A172 (cell line): ENCODE measurements at regions not wholly inside any gene's neighbourhood (a gene's known extent, or its start where the extent isn't known, plus 50 kb on each side); places are given as distances from the start of the nearest gene placed in this dataset.
"Not testable (repeated sequence)": the region's sequence is repeated elsewhere in the genome, so short reads cannot be mapped to it uniquely, and the experiment has no call there.

Experiments
- DNase-seq: peaks from one replicate; pipeline ENCODE4 v3.0.0-alpha.2; 2015; ENCODE audit warnings: low spot score

DNA sequence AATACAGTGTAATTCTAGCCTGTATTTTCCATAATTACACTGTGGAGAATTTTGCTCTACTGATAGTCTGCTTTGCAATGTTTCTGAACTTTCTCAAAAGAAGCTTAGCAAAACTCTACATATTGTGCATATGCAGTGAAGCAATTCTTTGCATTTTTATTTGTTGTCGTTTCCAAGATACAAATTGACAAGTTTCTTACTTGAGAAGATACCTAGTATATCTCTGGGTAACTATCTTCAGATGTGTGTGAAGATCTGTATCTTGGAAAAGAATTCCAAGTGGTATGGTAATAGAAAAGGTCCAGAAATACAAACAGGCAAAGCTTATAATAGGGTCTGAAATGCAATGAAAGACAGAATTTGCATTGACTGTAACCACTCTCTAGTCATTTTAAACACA is 1119.8 kb upstream of the INTU start:
- DNase-seq = no peak

DNA sequence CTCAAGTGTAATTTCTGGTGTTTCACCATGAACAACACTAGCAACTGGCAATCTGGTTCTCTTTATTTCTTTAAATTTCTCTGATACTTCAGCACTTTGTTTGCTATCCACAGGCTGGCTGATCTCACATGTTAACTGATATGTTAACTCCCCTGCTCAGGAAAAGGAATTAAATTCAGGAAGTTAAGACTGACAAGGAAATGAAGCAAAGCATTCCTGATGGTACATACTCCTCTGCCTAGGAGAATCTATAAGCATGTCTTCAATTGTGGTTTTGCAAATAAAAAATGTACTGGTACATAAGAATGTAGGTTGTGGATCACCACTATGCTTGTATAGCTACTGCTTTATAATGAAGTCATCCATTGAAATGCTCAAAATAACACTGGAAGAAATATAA is 1119.2 kb upstream of the INTU start:
- DNase-seq = no peak

DNA sequence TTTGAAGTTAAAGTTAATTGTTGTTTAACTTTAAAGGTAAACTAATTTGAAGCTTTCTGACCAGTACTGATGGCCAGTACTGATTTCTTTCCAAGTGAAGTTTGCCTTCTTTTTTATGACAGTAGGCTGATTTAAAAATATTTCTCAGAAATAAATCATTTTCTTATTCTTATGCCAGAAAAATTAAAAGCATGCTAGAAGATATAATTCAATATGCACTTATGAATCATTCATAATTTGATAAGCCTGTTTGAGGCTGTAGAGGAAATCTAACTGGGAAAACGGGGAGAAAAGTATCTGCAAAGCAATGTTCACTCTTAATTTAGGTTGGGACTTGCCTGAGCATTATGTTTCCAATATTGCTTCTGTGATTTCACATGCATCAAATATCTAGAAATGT is 1112.0 kb upstream of the INTU start:
- DNase-seq = no peak

DNA sequence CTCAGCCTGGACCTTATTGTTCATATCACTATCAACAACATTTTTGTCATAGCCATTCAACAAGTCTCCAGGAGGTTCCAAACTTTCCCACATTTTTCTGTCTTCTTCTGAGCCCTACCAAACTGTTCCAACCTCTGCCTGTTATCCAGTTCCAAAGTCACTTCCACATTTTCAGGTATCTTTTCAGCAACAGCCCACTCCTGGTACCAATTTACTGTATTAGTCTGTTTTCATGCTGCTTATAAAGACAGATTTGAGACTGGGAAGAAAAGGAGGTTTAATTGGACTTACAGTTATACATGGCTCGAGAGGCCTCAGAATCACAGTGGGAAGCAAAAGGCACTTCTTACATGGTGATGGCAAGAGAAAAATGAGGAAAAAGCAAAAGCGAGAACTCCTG is 1107.4 kb upstream of the INTU start:
- not testable (repeated sequence) for DNase-seq

DNA sequence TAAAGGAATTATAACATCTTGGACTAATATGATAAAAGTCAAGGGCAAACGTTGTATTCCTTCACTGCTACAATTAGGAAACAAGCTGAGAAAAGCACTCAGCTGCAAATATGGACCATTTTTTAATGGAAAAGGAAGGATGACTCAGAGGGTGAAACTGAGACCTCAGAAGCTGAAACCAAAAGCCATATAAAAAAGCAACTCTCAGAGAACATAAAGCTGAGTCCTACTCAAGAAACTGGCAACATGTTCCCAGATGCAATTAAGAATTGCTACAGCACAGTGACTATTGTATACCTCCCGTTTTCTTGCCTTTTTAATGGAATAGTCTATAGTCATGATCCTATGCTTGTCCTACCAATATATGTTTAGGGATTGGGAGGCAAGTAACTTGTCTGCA is 1106.4 kb upstream of the INTU start:
- DNase-seq = no peak

DNA sequence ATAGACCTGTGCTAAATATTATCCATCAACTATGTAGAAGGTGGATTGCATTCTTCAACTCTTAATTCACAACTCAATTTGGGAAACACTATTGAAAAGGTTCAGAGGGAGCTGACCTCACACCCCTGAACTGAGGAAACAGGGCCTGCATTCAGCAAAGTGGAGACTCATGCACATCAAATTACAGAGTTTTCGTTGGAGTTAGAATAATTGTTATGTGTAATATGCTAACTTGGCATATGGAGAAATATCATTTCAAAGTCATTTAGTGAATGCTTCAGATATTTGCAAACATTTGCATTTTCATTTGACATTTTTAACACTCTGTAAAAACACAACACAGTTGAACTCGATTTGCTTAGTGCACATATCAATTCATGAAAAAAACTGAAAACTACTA is 1102.8 kb upstream of the INTU start:
- no peak for DNase-seq

DNA sequence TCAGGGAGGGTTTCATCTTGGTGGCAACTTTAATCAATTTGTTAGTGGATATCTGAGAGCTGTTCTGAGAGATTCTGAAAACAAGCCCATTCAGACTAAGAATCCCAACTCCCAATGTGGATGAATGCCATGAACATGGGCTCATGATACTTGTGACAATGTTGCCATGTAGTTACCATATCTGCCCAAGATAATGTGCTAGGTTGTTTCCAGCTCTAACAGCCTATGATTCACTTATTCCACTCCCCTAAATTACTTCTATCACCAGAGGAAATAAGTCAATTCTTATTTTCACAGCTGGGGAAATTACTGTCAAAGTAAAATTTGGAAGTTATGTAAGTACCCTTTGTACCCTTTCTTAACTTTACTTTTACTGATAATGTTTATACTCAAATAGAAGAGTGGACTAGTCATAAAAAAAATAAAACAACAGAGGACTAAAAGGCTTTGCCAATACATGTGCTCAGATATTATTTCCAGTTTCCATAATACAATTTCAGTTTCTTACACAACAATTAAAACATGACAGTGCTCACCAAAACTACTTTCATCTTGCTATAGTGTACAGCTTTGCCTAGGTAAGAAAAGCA is 1101.7 kb upstream of the INTU start:
- no peak for DNase-seq

DNA sequence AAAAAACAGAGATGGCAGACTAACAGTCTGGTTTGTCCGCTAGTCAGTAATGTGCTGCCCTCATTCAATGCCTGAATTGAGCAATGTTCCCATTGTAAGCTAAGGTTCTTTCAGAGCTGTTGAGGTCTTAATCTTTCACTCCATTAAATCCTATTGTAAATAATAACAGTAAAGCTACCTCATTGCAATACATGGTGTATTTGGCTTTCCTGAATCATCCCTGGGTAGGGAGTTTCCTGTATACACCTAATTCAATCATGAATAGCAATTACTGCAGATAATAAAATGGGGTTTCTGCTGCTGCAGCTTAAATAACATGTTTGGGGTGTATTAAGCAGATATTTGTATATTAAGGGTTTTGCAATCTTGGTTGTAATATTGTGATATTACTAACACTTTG is 1100.2 kb upstream of the INTU start:
- DNase-seq = no peak

DNA sequence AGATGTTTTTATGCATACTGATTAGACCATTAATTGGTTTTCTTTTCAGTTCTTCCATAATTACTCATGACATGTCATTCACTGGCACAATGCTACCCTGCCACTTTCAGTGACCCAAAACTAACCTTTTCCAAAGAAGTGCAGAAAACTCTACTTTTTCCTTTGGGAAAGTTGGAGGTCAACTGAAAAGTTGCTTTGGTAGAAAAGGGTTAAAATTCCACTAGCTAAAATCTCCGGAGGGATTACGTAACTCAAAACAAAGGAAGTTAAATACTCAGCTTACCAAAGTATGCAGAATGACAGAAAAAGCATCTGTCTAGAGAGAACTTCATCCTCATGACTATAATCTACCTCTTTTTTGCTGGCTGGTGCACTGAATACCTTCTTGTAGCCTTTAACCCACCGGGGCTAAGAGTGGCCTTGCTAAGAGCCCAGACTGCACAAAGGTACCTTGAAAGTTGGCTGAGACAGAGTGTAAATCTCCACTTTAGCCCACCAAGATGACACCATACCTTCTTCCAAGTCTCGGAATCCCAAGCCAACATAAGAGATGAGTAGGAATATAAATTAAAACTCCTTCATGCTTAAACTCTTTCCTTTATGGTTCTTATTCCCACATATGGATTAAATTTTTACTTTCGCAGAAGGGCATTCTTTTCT is 1099.5 kb upstream of the INTU start:
- no peak for DNase-seq

DNA sequence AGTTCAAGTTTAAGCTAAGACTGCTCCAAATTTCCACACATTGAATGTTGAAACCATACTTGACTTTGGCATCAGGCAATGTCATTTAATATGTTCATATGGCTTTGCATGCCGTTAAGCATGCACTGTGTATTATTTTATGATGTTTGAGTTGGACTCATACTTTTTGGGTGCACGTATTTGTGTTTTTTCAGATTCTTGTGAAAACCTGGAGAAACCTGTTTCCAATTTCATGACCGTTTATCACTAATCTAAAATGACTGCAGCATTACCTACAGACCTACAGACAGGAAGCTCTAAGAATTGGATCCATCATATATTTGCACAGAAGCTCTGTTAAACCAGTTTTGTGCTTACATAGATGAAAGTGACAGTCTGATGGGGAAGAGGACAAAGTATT is 1093.0 kb upstream of the INTU start:
- DNase-seq = no peak

DNA sequence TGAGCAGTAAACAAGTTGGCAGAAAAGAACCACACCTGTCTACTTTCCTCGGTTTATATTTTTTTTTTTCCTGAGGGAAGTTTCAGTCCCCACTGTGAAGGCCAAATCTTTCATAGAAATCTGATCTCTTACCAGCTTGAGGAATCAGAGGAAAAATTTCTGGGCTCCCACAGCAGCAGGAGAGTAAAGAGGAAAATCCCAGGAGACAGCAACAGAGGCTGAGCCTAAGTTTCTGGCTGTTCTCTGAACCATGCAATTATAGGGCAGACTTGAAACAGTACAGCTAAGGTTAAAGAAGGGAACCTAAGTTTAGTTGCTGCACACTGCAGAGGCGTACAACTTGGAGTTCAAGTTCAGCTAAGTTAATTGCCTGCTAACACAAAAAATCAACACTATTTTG is 1090.9 kb upstream of the INTU start:
- DNase-seq = no peak

DNA sequence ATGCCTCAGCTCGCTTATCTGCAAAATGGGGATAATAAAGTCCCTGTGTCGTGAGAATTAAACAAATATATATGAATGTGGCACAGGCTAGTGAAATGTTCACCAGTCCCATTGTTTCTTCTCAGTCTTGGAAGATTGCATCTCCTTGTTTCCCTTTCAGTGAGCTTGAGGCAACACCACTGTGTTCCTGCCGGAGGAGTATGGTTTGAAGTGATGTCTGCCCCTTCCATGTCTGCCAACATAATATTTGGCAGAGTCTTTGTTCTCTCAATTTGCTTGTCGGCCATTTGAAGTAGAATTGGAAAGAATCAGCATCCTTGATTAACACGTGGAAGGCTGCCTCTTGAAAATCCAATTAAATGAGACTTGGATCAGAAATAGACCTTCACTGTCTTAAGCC is 1088.5 kb upstream of the INTU start:
- DNase-seq = no peak

DNA sequence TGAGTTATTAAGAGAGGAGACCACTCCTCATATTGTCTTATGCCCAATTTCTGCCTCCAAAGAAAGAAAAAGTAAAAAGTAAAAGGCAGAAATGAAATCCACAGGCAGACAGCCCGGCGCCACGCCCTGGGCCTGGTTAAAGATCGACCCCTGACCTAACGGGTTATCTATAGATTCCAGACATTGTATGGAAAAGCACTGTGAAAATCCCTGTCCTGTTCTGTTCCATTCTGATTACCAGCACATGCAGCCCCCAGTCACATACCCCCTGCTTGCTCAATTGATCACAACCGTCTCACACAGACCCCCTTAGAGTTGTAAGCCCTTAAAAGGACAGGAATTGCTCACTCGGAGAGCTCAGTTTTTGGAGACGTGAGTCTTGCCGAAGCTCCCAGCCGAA is 1086.6 kb upstream of the INTU start:
- DNase-seq = not testable (repeated sequence)

DNA sequence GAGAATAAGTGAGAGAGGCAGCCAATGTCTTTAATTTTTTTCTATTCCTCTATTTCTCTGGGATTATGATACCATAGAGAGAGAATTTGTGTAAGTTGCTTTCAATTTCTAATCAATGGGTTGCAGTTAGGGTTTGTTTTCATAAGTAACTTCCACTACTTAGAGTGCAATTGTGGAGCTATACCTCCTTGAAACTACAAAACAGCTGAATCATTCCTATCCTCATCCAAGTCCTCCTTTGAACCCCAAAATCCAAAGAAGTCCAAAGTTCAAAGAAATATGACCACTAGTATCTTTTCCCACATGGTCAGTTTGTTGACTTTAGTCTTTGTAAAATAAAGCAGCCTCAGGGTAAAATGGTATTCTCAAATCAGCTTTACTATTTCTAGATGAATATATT is 1085.4 kb upstream of the INTU start:
- no peak for DNase-seq

DNA sequence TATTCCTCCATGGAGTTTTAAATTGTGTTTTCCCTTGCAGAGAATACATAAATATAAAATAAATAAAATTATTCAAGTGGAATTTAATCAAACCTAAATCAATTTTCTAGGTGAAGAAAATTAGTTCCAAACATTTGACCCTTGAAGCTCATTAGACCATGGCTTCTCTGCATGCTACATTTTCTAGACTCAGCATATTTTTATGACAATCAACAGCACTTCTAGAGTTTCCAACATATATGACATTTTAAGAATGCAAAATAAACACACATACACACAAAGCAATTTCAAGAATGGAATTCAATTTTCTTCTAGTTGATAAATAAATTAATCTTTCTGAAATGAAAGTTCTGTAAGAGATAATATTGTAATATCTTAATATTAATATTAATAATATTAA is 1083.9 kb upstream of the INTU start:
- no peak for DNase-seq

DNA sequence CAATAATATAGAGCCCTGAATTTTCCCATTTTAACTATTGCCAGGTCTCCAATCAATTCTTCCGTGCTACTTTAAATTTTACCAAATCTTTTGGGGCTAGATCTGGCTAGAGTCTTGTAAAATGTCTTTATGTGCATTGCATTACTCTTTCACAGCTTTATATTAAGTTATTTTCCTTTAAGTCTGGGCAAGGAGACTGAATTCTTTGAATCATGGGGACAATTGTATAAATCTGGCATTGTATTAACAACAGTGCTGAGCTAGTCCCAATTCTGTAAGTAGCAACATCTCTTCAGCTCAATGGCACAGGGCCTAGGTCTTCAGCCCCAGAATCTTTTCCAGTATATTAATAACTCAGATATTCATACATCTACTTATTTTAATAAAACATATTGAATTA is 1080.4 kb upstream of the INTU start:
- DNase-seq = no peak

DNA sequence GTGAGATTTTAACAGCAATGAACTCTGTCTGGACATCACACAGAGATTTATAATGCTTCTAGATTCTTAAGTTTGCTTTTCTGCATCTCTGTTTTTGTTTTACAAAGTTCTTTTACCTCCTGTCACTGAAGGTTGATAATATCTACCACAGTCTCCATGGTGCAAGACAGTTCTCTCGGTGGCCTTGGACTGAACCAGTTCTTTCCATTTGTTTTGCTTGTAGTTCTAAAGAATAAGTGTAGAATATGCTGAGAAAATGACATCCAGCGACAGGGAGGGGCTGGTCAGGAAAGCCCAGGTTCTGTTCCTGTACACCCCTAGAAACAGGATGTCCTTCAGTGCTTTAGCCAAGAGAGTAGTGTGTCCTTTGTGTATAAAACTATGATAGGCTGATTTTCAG is 1079.5 kb upstream of the INTU start:
- no peak for DNase-seq

DNA sequence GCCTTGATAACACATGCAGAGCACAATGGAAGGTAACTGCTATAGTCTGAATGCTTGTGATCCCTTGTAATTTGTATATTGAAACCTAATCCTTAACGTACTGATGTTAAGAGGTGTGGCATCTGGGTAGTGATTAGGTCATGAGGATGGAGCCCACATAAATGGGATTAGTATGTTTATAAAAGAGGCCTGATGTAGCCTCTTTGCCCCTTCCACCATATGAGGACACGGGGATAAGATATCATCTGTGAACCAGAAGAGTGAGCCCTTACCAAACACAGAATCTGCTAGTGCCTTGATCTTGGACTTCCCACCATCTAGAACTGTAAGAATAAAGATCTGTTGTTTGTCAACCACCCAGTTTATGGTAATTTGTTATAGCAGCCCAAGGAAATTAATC is 1074.2 kb upstream of the INTU start:
- no peak for DNase-seq

DNA sequence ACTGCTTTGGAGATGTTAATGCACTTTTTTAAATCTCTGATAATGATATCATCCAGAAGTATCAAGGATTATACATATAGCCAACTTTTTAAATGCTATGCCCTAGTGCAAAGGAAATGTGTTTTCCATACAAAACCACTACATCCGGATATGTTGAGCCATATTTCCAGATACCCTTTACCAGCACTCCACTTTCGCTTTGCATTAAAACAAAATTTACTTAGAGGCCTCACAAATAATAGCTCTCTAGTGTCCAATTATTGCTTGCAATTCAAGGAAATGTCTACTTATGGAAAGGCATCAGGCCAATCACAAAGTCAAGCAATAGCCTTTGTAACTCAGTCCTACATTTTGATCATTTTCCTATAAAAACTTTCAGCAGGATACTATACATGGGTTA is 1072.8 kb upstream of the INTU start:
- no peak for DNase-seq

DNA sequence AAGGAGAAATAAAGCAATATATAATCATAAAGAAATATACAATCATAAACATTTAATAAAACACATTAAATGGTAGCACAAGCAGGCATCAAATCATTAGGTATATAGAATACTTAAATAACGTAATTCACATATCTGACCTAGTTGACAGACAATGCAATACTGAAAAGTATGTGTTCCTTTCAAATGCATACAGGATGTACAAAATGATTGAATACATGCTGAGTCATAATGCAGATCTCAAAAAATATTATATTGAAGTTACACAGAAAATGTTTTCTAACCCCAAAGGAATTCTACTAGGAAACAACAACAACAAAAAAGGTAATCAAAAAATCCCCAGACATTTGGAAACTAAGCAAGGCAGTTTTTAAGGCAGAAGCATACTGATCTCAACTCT is 1072.0 kb upstream of the INTU start:
- DNase-seq = no peak

DNA sequence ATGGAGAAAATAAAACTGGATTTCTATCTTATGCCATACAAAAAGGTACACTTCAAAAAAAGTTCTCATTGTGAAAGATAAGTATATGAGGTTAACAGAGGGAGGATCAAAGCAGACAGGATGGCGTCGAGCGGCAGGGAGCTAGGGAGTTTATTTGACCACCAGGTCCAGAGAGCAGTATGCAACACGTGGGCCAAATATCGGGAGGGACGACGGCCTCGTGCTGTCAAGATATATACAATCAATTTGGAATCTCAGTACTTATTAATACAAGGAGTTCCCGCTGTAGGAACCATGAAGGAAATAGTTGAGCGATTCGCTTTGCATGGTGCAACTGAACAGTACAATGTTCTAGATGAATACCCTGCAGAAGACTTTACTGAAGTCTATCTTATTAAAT is 1069.4 kb upstream of the INTU start:
- no peak for DNase-seq

DNA sequence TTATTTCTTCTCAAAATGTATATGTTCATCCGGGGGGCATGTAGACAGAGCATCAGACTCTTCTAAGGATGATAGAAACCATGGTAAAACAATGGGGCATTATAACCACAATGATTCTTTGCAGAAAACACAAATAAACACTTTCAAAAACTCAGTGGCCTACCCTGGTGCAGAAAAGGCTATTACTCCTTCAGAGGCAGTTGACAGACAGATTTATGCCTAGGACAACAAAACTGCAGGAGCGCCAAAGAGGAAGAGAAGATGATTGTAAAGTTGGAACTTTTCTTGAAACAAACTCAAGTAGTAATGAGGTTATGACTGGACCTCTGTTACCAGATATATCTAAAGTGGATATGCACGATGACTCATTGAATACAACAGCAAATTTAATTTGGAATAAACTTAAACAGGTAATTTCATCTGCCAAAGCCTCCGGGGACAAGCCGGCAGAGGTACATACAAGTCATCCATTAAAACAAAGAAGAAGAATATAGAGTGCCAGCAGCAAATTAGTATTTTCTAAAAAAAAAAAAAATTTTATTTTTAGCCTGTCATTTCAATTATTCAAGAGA is 1068.4 kb upstream of the INTU start:
- DNase-seq = no peak

DNA sequence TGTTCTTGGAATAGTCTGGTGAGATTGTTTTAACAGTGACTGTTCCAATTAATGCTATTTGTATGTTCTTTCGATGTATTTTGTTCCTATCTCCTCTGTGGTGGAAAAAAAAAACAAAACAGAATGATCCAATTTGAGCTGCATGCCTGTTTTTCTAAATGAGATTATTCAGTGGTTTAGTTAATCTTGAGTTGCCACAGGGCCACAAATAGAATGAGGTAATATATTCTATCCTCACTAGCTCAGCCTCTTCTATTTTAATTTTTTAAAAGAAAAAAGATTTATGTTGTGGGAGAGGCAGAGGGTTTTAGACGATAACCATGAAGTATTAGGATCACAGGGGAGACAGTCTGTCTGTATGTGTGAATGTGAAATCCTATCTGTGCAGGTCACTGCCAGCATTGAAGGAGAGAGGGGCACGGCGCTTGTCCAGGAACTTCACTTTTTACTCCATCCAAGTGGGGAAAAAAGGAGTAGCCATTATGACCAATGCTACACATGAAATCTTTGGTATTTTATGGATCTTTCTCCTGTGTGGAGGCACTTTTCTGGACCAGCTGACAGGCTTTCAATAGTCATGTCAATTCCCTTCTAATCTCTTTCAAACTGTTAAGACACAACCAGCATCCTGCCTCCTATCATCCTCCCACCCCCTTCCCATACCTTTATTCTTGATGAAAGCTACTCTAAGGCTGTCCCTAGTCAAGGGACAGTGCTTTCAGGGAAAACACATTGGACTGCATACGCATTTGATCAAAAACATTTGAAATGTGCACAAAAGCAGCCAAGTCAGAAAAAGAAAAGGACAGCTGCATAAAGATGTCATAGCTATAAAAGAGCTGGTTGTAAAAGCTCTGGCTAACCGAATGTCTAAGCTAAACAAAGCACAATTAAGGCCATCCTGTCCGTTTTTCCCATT is 1063.8 kb upstream of the INTU start:
- DNase-seq = no peak
